ENCODE measurements at regions not wholly inside any gene's neighbourhood (a gene's known extent, or its start where the extent isn't known, plus 50 kb on each side); places are given as distances from the start of the nearest gene placed in this dataset.

- no peak for DNase-seq (ENCODE audit: low spot score)
These were observed 407.0 kb downstream of the PTPRU start for GRCh38 chr1:29643281-29643680.

GRCh38 chr1:29642519-29642918 is 406.2 kb downstream of the PTPRU start:
- DNase-seq (ENCODE audit: low spot score): no peak

- DNase-seq (ENCODE audit: low spot score): no peak
These were observed 405.6 kb downstream of the PTPRU start for GRCh38 chr1:29641921-29642320.

- no peak for DNase-seq (ENCODE audit: low spot score)
These were observed 404.1 kb downstream of the PTPRU start for GRCh38 chr1:29640428-29640785.

GRCh38 chr1:29639741-29640427 is 403.6 kb downstream of the PTPRU start:
- DNase-seq (ENCODE audit: low spot score): peak; percentile 8

GRCh38 chr1:29639156-29639736 is 402.9 kb downstream of the PTPRU start:
- DNase-seq (ENCODE audit: low spot score): no peak

GRCh38 chr1:29638281-29638680 is 402.0 kb downstream of the PTPRU start:
- no peak for DNase-seq (ENCODE audit: low spot score)

GRCh38 chr1:29636936-29637335 is 400.6 kb downstream of the PTPRU start:
- no peak for DNase-seq (ENCODE audit: low spot score)

- DNase-seq (ENCODE audit: low spot score): no peak
These were observed 399.4 kb downstream of the PTPRU start for GRCh38 chr1:29635501-29636263.

- DNase-seq (ENCODE audit: low spot score): no peak
These were observed 398.5 kb downstream of the PTPRU start for GRCh38 chr1:29634746-29635335.

GRCh38 chr1:29634324-29634723 is 398.0 kb downstream of the PTPRU start:
- DNase-seq (ENCODE audit: low spot score): no peak

GRCh38 chr1:29633771-29634170 is 397.4 kb downstream of the PTPRU start:
- DNase-seq (ENCODE audit: low spot score): no peak

- no peak for DNase-seq (ENCODE audit: low spot score)
These were observed 396.7 kb downstream of the PTPRU start for GRCh38 chr1:29632806-29633615.

- DNase-seq (ENCODE audit: low spot score): no peak
These were observed 395.8 kb downstream of the PTPRU start for GRCh38 chr1:29631836-29632805.

- no peak for DNase-seq (ENCODE audit: low spot score)
These were observed 395.0 kb downstream of the PTPRU start for GRCh38 chr1:29631361-29631760.

GRCh38 chr1:29630756-29631155 is 394.4 kb downstream of the PTPRU start:
- no peak for DNase-seq (ENCODE audit: low spot score)

- DNase-seq (ENCODE audit: low spot score): no peak
These were observed 393.6 kb downstream of the PTPRU start for GRCh38 chr1:29629814-29630516.

GRCh38 chr1:29629401-29629800 is 393.1 kb downstream of the PTPRU start:
- no peak for DNase-seq (ENCODE audit: low spot score)

- DNase-seq (ENCODE audit: low spot score): no peak
These were observed 391.9 kb downstream of the PTPRU start for GRCh38 chr1:29628190-29628589.

GRCh38 chr1:29626726-29627125 is 390.4 kb downstream of the PTPRU start:
- DNase-seq (ENCODE audit: low spot score): no peak

All from COLO829 (cell line).